UCSD-AML1 (cell line): ENCODE measurements at regions not wholly inside any gene's neighbourhood (a gene's known extent, or its start where the extent isn't known, plus 50 kb on each side); places are given as distances from the start of the nearest gene placed in this dataset.

Experiments
- DNase-seq: peaks from one replicate; lab custom pipeline; 2025; ENCODE audit not compliant: unreplicated experiment; lab: John Stamatoyannopoulos, UW

GRCh38 chr7:113998934-113999333, 80.1 kb upstream of the PPP1R3A start:
- DNase-seq = no peak

GRCh38 chr7:113996405-113996804, 77.6 kb upstream of the PPP1R3A start:
- no peak for DNase-seq

GRCh38 chr7:113986216-113986615, 67.4 kb upstream of the PPP1R3A start:
- DNase-seq = no peak

GRCh38 chr7:113976508-113976907, 57.7 kb upstream of the PPP1R3A start:
- no peak for DNase-seq

- no peak for DNase-seq
Measured at GRCh38 chr7:113968713-113969112, 49.9 kb upstream of the PPP1R3A start.
